HFFc6 (cell line): ENCODE measurements at regions not wholly inside any gene's neighbourhood (a gene's known extent, or its start where the extent isn't known, plus 50 kb on each side); places are given as distances from the start of the nearest gene placed in this dataset.
"Not testable (repeated sequence)": the region's sequence is repeated elsewhere in the genome, so short reads cannot be mapped to it uniquely, and the experiment has no call there.

ENCODE experiments used
- DNase-seq: peaks from one replicate; pipeline ENCODE4 v3.0.0-alpha.2; 2018
- H3K27ac Mint-ChIP-seq: 2 replicates; pipeline ENCODE4 v1.8.0; 2020; ENCODE audit warnings: mild to moderate bottlenecking, mixed read lengths
- H3K27me3 Mint-ChIP-seq: 2 replicates; pipeline ENCODE4 v1.8.0; 2021; ENCODE audit warnings: mild to moderate bottlenecking, moderate library complexity, mixed read lengths; ENCODE audit not compliant: insufficient read depth
- H3K36me3 Mint-ChIP-seq: 2 replicates; pipeline ENCODE4 v1.8.0; 2021; ENCODE audit warnings: low read depth, mixed read lengths
- H3K4me1 Mint-ChIP-seq: 2 replicates; pipeline ENCODE4 v1.8.0; 2020; ENCODE audit warnings: low read depth, mixed read lengths
- H3K4me3 Mint-ChIP-seq: 2 replicates; pipeline ENCODE4 v1.8.0; 2020; ENCODE audit warnings: mild to moderate bottlenecking, moderate library complexity, mixed read lengths
- H3K9me3 Mint-ChIP-seq: 2 replicates; pipeline ENCODE4 v1.8.0; 2020; ENCODE audit warnings: mild to moderate bottlenecking, mixed read lengths
- CTCF ChIP-seq: fragments of 200-600 bp; sonication (generic); IDR thresholded peaks from 2 replicates; pipeline ENCODE4 v1.5.0; 2021; ENCODE audit warnings: antibody characterized with exemption, mild to moderate bottlenecking

- Mint-ChIP-seq H3K9me3 (no peaks in the 10 kb centered on the region), H3K36me3 (no peaks in the 10 kb centered on the region), H3K4me1 (peaks cover 13% of the 10 kb centered on the region), H3K4me3 (no peak overlapping the region; the same call in 1 of the 2 replicates), H3K27me3 (peaks cover 41% of the 10 kb centered on the region), H3K27ac (no peak overlapping the region)
- no peak for DNase-seq
- TF ChIP-seq CTCF, result no peak
Observed at GRCh38 chr22:23418159-23418788, 161.8 kb downstream of the IGLL1 start.

GRCh38 chr22:23417327-23417726 lies 162.8 kb downstream of the IGLL1 start:
- Mint-ChIP-seq H3K27me3 (peaks cover 45% of the 10 kb centered on the region), H3K4me1 (peaks cover 13% of the 10 kb centered on the region)
- DNase-seq, result peak; percentile 32
- not testable (repeated sequence) for H3K4me3 Mint-ChIP-seq, H3K27ac Mint-ChIP-seq, H3K9me3 Mint-ChIP-seq, H3K36me3 Mint-ChIP-seq

GRCh38 chr22:23416169-23416690 lies 163.9 kb downstream of the IGLL1 start:
- H3K27ac Mint-ChIP-seq, H3K9me3 Mint-ChIP-seq, H3K36me3 Mint-ChIP-seq, H3K4me3 Mint-ChIP-seq, DNase-seq: not testable (repeated sequence)
- peaks cover 13% of the 10 kb centered on the region for H3K4me1 Mint-ChIP-seq
- H3K27me3 Mint-ChIP-seq, result peaks cover 40% of the 10 kb centered on the region

GRCh38 chr22:23415490-23415851 lies 164.6 kb downstream of the IGLL1 start:
- no peak for TF ChIP-seq CTCF
- H3K4me3 Mint-ChIP-seq, result no peak overlapping the region
- H3K27me3 Mint-ChIP-seq, result peaks cover 40% of the 10 kb centered on the region
- H3K36me3 Mint-ChIP-seq, result no peaks in the 10 kb centered on the region
- H3K27ac Mint-ChIP-seq, result no peak overlapping the region
- H3K9me3 Mint-ChIP-seq, result no peaks in the 10 kb centered on the region
- DNase-seq, result no peak
- peaks cover 13% of the 10 kb centered on the region for H3K4me1 Mint-ChIP-seq

- H3K4me1 Mint-ChIP-seq, result peaks cover 13% of the 10 kb centered on the region
- H3K9me3 Mint-ChIP-seq, result no peaks in the 10 kb centered on the region
- no peak overlapping the region for H3K4me3 Mint-ChIP-seq
- TF ChIP-seq CTCF, result no peak
- H3K27me3 Mint-ChIP-seq, result peaks cover 43% of the 10 kb centered on the region
- H3K36me3 Mint-ChIP-seq, result no peaks in the 10 kb centered on the region
- no peak for DNase-seq
- no peak overlapping the region for H3K27ac Mint-ChIP-seq
Observed at GRCh38 chr22:23414727-23415489, 165.2 kb downstream of the IGLL1 start.

- H3K36me3 Mint-ChIP-seq, result no peaks in the 10 kb centered on the region
- H3K4me1 Mint-ChIP-seq, result peaks cover 10% of the 10 kb centered on the region; the same call in 1 of the 2 replicates
- peaks cover 22% of the 10 kb centered on the region for H3K27me3 Mint-ChIP-seq
Observed at GRCh38 chr22:23411739-23412138, 168.4 kb downstream of the IGLL1 start.

More at GRCh38 chr22:23411739-23412138, 168.4 kb downstream of the IGLL1 start:
- Mint-ChIP-seq H3K4me3 (no peak overlapping the region), H3K27ac (no peak overlapping the region), H3K9me3 (no peaks in the 10 kb centered on the region)
- DNase-seq, result no peak
- TF ChIP-seq CTCF, result no peak
